NCI-H146 treated with DMSO at 0.1 percent for 48 hours (cell line): ENCODE measurements at regions not wholly inside any gene's neighbourhood (a gene's known extent, or its start where the extent isn't known, plus 50 kb on each side); places are given as distances from the start of the nearest gene placed in this dataset.
A peak's percentile ranks its signal among the peaks of the same experiment; 100 is the strongest.

Source experiments
- DNase-seq: peaks from one replicate; lab custom pipeline; 2025; ENCODE audit not compliant: unreplicated experiment; lab: John Stamatoyannopoulos, UW

GRCh38 chr4:59834943-59835342 is 1365.2 kb upstream of the ADGRL3 start:
- DNase-seq = no peak

GRCh38 chr4:59837751-59838150 is 1362.4 kb upstream of the ADGRL3 start:
- no peak for DNase-seq

- DNase-seq = no peak
Measured at GRCh38 chr4:59838236-59838635, 1361.9 kb upstream of the ADGRL3 start.

GRCh38 chr4:59841698-59842097 is 1358.4 kb upstream of the ADGRL3 start:
- no peak for DNase-seq

GRCh38 chr4:59848457-59848856 is 1351.7 kb upstream of the ADGRL3 start:
- DNase-seq = no peak

GRCh38 chr4:59855630-59856352 is 1344.3 kb upstream of the ADGRL3 start:
- DNase-seq = no peak

GRCh38 chr4:59869056-59869455 is 1331.1 kb upstream of the ADGRL3 start:
- DNase-seq = no peak

GRCh38 chr4:59869559-59869958 is 1330.6 kb upstream of the ADGRL3 start:
- no peak for DNase-seq

GRCh38 chr4:59881632-59882031 is 1318.5 kb upstream of the ADGRL3 start:
- no peak for DNase-seq

- no peak for DNase-seq
Measured at GRCh38 chr4:59904331-59904730, 1295.8 kb upstream of the ADGRL3 start.

- no peak for DNase-seq
Measured at GRCh38 chr4:59920416-59920815, 1279.7 kb upstream of the ADGRL3 start.

- no peak for DNase-seq
Measured at GRCh38 chr4:59925290-59925689, 1274.8 kb upstream of the ADGRL3 start.

- DNase-seq = peak; percentile 79
Measured at GRCh38 chr4:59936566-59936965, 1263.6 kb upstream of the ADGRL3 start.

- DNase-seq = no peak
Measured at GRCh38 chr4:59938166-59938565, 1262.0 kb upstream of the ADGRL3 start.

GRCh38 chr4:59945277-59945676 is 1254.8 kb upstream of the ADGRL3 start:
- DNase-seq = no peak

- no peak for DNase-seq
Measured at GRCh38 chr4:59945716-59946115, 1254.4 kb upstream of the ADGRL3 start.

- DNase-seq = no peak
Measured at GRCh38 chr4:59956366-59956765, 1243.8 kb upstream of the ADGRL3 start.

- DNase-seq = no peak
Measured at GRCh38 chr4:59960143-59960542, 1240.0 kb upstream of the ADGRL3 start.

- no peak for DNase-seq
Measured at GRCh38 chr4:59966758-59967157, 1233.4 kb upstream of the ADGRL3 start.

- no peak for DNase-seq
Measured at GRCh38 chr4:59968796-59969195, 1231.3 kb upstream of the ADGRL3 start.

- DNase-seq = no peak
Measured at GRCh38 chr4:59969909-59970308, 1230.2 kb upstream of the ADGRL3 start.

- no peak for DNase-seq
Measured at GRCh38 chr4:59971952-59972351, 1228.2 kb upstream of the ADGRL3 start.

- no peak for DNase-seq
Measured at GRCh38 chr4:59973492-59973891, 1226.6 kb upstream of the ADGRL3 start.
